DOHH2 (cell line): ENCODE measurements at regions not wholly inside any gene's neighbourhood (a gene's known extent, or its start where the extent isn't known, plus 50 kb on each side); places are given as distances from the start of the nearest gene placed in this dataset.

Experiments used
- H3F3A ChIP-seq: fragments of 200-600 bp; sonication (generic), shearing (Covaris generic); 2 replicates; pipeline ENCODE4 v1.6.0; 2016; ENCODE audit warnings: antibody characterized with exemption, mild to moderate bottlenecking; ENCODE audit not compliant: control insufficient read depth, insufficient read depth
- H3K27ac ChIP-seq: fragments of 200-600 bp; sonication (generic); 2 replicates; pipeline ENCODE4 v1.5.1; 2014; ENCODE audit warnings: low read depth, mild to moderate bottlenecking, low read length, moderate library complexity
- H3K27me3 ChIP-seq: fragments of 200-600 bp; sonication (generic); 2 replicates; pipeline ENCODE4 v1.6.1; 2014; ENCODE audit warnings: mild to moderate bottlenecking, low read length, mixed read lengths; ENCODE audit not compliant: control insufficient read depth
- H3K36me3 ChIP-seq: fragments of 200-600 bp; sonication (generic); 2 replicates; pipeline ENCODE4 v1.6.1; 2014; ENCODE audit warnings: mild to moderate bottlenecking, low read length, moderate library complexity, mixed read lengths; ENCODE audit not compliant: control insufficient read depth
- H3K4me1 ChIP-seq: fragments of 200-600 bp; sonication (generic); 2 replicates; pipeline ENCODE4 v1.6.1; 2014; ENCODE audit warnings: mild to moderate bottlenecking, low read length, mixed read lengths; ENCODE audit not compliant: control insufficient read depth
- H3K4me2 ChIP-seq: fragments of 200-600 bp; sonication (generic); 2 replicates; pipeline ENCODE4 v1.6.0; 2014; ENCODE audit warnings: mild to moderate bottlenecking, low read length, moderate library complexity
- H3K4me3 ChIP-seq: fragments of 200-600 bp; sonication (generic); 2 replicates; pipeline ENCODE4 v1.5.1; 2014; ENCODE audit warnings: mild to moderate bottlenecking, low read length, mixed read lengths
- H3K79me2 ChIP-seq: fragments of 200-600 bp; sonication (generic); 2 replicates; pipeline ENCODE4 v1.6.1; 2014; ENCODE audit warnings: mild to moderate bottlenecking, low read length, mixed read lengths; ENCODE audit not compliant: control insufficient read depth
- H3K9me2 ChIP-seq: fragments of 200-600 bp; sonication (generic); replicated peaks from 2 replicates; pipeline ENCODE4 v1.6.1; 2014; ENCODE audit warnings: mild to moderate bottlenecking, low read length, mixed read lengths; ENCODE audit not compliant: control insufficient read depth
- H3K9me3 ChIP-seq: fragments of 200-600 bp; sonication (generic); 2 replicates; pipeline ENCODE4 v1.6.1; 2014; ENCODE audit warnings: antibody characterized with exemption, low read length, mixed read lengths; ENCODE audit not compliant: control insufficient read depth, insufficient read depth
- H4K20me1 ChIP-seq: fragments of 200-600 bp; sonication (generic); 2 replicates; pipeline ENCODE4 v1.6.0; 2014; ENCODE audit warnings: low read depth, mild to moderate bottlenecking, antibody characterized with exemption, low read length, moderate library complexity; ENCODE audit not compliant: control insufficient read depth, insufficient read depth
- CTCF ChIP-seq: fragments of 200-600 bp; sonication (generic); IDR thresholded peaks from one replicate; pipeline ENCODE4 v1.5.1; 2014; ENCODE audit warnings: antibody characterized with exemption, mild to moderate bottlenecking, low read depth, low read length; ENCODE audit not compliant: poor library complexity, severe bottlenecking
- EZH2phosphoT487 ChIP-seq: fragments of 200-600 bp; sonication (generic); IDR thresholded peaks from 2 replicates; pipeline ENCODE4 v1.6.1; 2017; ENCODE audit warnings: borderline replicate concordance, mild to moderate bottlenecking, antibody characterized with exemption, low read length, moderate library complexity, mixed read lengths

GRCh38 chr18:71541643-71542042 is 1002.5 kb downstream of the CBLN2 start:
- no peaks in the 10 kb centered on the region for H3K36me3 ChIP-seq
- no peak overlapping the region for H3K4me3 ChIP-seq
- no peaks in the 10 kb centered on the region for H3K9me3 ChIP-seq
- TF ChIP-seq CTCF (no peak), EZH2phosphoT487 (no peak)
- H3K9me2 ChIP-seq, result no peaks in the 10 kb centered on the region
- no peak overlapping the region for H3K27ac ChIP-seq
- H3K4me2 ChIP-seq, result no peak overlapping the region
- H3F3A ChIP-seq, result no peaks in the 10 kb centered on the region
- H3K79me2 ChIP-seq, result no peaks in the 10 kb centered on the region
- H3K4me1 ChIP-seq, result no peaks in the 10 kb centered on the region
- no peaks in the 10 kb centered on the region for H4K20me1 ChIP-seq
- H3K27me3 ChIP-seq, result no peaks in the 10 kb centered on the region

GRCh38 chr18:71529703-71530303 is 1014.3 kb downstream of the CBLN2 start:
- Histone ChIP-seq H3K4me1 (no peaks in the 10 kb centered on the region), H3K36me3 (no peaks in the 10 kb centered on the region), H3K79me2 (no peaks in the 10 kb centered on the region), H3K4me3 (no peak overlapping the region), H3K4me2 (no peak overlapping the region), H3K9me3 (no peaks in the 10 kb centered on the region), H3K27ac (no peak overlapping the region), H3K9me2 (no peaks in the 10 kb centered on the region), H3K27me3 (no peaks in the 10 kb centered on the region), H3F3A (no peaks in the 10 kb centered on the region), H4K20me1 (no peaks in the 10 kb centered on the region)
- TF ChIP-seq EZH2phosphoT487, result no peak
- TF ChIP-seq CTCF, result no peak

GRCh38 chr18:71523483-71524435 is 1020.4 kb downstream of the CBLN2 start:
- H3F3A ChIP-seq, result no peaks in the 10 kb centered on the region
- no peaks in the 10 kb centered on the region for H3K4me1 ChIP-seq
- no peaks in the 10 kb centered on the region for H3K27me3 ChIP-seq
- no peaks in the 10 kb centered on the region for H3K9me3 ChIP-seq
- TF ChIP-seq CTCF (no peak), EZH2phosphoT487 (no peak)
- no peak overlapping the region for H3K4me2 ChIP-seq
- no peaks in the 10 kb centered on the region for H4K20me1 ChIP-seq
- H3K36me3 ChIP-seq, result no peaks in the 10 kb centered on the region
- H3K79me2 ChIP-seq, result no peaks in the 10 kb centered on the region
- H3K9me2 ChIP-seq, result no peaks in the 10 kb centered on the region
- H3K27ac ChIP-seq, result no peak overlapping the region
- no peak overlapping the region for H3K4me3 ChIP-seq
